Keratinocyte (primary cell): ENCODE measurements at regions not wholly inside any gene's neighbourhood (a gene's known extent, or its start where the extent isn't known, plus 50 kb on each side); places are given as distances from the start of the nearest gene placed in this dataset.

ENCODE experiments used
- CTCF ChIP-seq, 3 experiments: IDR thresholded peaks in 1 of 3; conservative IDR thresholded peaks in 1 of 3; optimal IDR thresholded peaks in 1 of 3; 2 replicates in 2 of 3; 3 replicates in 1 of 3; pipeline versions ENCODE3 to v1.5.1; 2011; ENCODE audit warnings: low read length in 3 of 3, mild to moderate bottlenecking in 3 of 3, moderate library complexity in 2 of 3, control low read depth in 1 of 3, inconsistent platforms in 1 of 3; ENCODE audit not compliant: insufficient read depth in 2 of 3; ENCODE audit errors: extremely low read depth in 1 of 3
- EZH2 ChIP-seq: IDR thresholded peaks from one replicate; pipeline ENCODE4 v1.6.1; 2012; ENCODE audit warnings: inconsistent platforms, mild to moderate bottlenecking, low read length, moderate library complexity

GRCh38 chr4:79249881-79250503 is 75.9 kb downstream of the NAA11 start:
- TF ChIP-seq CTCF (optimal IDR thresholded peaks at IDR 0.05 in 1 of 3, IDR thresholded peaks at IDR 0.05 in 1 of 3, conservative IDR thresholded peaks at IDR 0.05 in 1 of 3; ENCODE audit: extremely low read depth in 1 of 3, insufficient read depth in 2 of 3, low read length in 3 of 3): no peak
- TF ChIP-seq EZH2: no peak
